GM21526 (cell line): ENCODE measurements at regions not wholly inside any gene's neighbourhood (a gene's known extent, or its start where the extent isn't known, plus 50 kb on each side); places are given as distances from the start of the nearest gene placed in this dataset.
"Not testable (repeated sequence)": the region's sequence is repeated elsewhere in the genome, so short reads cannot be mapped to it uniquely, and the experiment has no call there.

Experiments used
- ATAC-seq: cut with Tn5 transposase; IDR thresholded peaks from one replicate; pipeline ENCODE4 v1.9.1; 2021; ENCODE audit warnings: moderate library complexity; ENCODE audit not compliant: unreplicated experiment, low FRiP score

- ATAC-seq: no peak
Observed at GRCh38 chr15:35958021-35958420, 412.1 kb upstream of the DPH6 start.

- no peak for ATAC-seq
Observed at GRCh38 chr15:35958975-35959374, 413.0 kb upstream of the DPH6 start.

- no peak for ATAC-seq
Observed at GRCh38 chr15:35963326-35963725, 417.4 kb upstream of the DPH6 start.

DNA sequence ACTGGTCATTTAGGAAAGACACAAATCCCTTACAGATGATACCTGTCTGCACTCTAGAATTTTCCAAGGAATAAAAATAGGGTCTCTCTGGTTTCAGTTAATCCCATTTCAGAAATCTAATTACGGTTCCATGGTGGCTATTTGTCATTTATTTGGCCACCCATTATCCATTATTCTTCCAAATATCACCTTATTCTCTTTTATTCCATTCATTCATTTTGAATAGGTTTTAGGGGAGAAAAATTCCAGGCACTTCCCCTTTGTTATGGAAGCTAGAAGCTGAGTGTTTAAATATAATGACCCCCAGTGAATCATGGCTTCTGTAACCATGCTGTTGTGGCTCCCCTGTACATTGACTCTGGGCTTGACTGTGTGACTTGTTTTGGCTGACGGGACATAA lies 420.8 kb upstream of the DPH6 start:
- no peak for ATAC-seq

GRCh38 chr15:35967968-35968367 lies 422.0 kb upstream of the DPH6 start:
- ATAC-seq: not testable (repeated sequence)

DNA sequence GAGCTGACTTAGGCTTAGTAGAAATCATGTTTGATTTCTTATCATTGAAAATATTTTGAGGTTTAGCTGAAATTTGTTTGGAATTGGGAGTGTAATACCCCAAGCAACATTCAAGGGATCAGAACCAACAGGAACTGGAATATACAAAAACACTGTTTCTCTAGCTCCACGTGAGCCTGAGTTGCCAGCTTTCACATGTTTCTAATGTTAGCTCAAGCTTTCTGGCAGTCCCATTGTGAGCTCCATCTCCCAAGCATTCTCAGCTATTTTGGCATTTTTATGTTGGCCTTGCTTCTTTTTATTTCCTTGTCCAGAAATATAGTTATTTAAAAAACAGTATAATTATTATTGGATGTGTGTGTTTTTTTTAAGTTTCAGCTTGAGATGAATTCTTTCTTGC lies 427.1 kb upstream of the DPH6 start:
- ATAC-seq: no peak

- no peak for ATAC-seq
Observed at GRCh38 chr15:35974052-35974451, 428.1 kb upstream of the DPH6 start.

- no peak for ATAC-seq
Observed at GRCh38 chr15:35975941-35976340, 430.0 kb upstream of the DPH6 start.

GRCh38 chr15:35979608-35980007 lies 433.6 kb upstream of the DPH6 start:
- no peak for ATAC-seq

GRCh38 chr15:35980719-35981118 lies 434.8 kb upstream of the DPH6 start:
- ATAC-seq: no peak

DNA sequence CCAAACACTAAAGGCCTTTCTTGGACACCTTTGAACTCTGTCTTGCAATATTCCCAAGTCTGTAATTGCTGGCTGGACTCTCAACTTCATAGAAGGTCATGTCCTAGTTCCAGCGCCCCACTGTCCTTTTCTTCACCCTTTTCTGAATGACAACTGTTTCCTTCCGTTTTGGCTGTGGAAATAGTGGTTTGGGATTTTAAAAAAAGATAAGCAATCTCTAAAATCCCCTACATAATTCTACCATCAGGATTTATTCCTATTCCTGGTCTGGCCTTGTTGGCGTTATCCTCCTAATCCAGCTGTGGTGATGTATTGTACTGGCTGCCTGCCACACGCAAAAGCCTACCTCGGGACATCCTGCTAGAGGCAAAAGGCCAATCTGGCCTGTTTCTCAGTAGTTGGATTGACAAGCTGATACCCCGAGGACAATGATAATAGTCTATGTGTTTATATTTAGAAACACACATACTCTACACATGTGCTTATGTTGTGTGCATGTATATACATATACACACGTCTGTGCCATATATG lies 440.3 kb upstream of the DPH6 start:
- no peak for ATAC-seq

DNA sequence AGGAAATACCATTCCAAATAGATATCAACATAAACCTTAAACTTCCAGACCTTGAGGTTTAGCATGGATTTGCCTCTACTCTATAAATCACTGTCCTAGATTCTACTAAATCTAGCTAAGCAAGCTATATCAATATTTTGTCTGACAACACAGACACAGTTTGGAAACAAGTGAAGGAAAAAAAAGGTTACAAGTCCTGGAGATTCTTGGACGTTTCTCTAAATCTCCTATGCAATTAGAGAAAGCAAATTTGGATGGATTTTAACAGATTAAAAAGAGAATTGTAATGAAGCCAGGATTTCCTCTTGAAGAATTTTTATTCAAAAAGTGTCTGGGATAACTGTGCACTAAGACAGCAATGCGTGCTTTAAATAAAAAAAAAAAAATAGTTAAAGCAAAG lies 441.1 kb upstream of the DPH6 start:
- no peak for ATAC-seq

GRCh38 chr15:35991386-35991785 lies 445.4 kb upstream of the DPH6 start:
- no peak for ATAC-seq

- ATAC-seq: no peak
Observed at GRCh38 chr15:35992791-35993190, 446.8 kb upstream of the DPH6 start.

DNA sequence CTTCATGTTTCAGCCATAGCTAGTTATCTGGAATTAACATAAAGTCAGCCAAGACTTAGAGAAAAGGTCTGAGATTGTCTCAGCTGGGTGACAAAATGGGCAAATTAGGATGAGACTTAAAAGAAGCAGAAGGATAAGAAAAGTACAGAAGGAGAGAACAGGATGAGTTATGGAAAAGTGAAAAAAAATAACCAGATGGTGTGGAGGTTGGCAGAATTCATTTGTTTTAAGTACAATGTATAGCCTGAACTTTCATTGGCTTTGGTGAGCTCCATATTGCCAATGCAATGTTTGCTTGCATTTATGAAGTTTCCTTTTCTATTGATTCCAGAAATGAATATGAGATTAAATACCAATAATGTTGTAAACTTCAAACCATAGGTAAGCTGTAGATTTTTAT lies 447.2 kb upstream of the DPH6 start:
- no peak for ATAC-seq

GRCh38 chr15:35994876-35995275 lies 448.9 kb upstream of the DPH6 start:
- no peak for ATAC-seq

GRCh38 chr15:35998663-35999602 lies 453.0 kb upstream of the DPH6 start:
- no peak for ATAC-seq

DNA sequence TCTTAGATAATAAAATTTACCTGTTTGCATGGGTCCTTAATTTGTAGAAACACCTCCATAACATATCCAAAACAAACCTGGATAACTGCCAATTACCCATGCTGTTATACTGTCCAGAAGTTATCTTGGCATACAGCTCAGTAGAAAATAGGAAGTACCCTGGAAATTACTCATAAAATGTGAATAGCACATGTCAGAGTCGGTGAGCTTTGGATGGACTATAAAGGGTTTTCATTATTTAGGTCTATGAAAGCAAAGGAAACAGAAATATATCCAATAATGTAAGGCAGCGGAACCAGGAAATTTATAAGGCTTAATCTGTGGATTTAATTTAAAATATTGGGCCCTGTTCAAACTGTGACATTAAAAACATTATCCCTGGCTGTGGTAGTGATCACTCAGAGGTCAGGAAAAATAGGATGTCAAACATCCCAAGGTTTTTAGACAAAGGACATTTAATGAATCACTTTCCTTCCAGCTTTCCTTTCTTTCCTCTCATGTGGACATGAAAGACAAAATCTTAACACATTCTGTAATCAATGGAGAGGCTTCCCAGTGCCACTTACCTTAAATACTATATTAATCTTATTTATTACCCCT lies 459.0 kb upstream of the DPH6 start:
- ATAC-seq: no peak

GRCh38 chr15:36005542-36005941 lies 459.6 kb upstream of the DPH6 start:
- ATAC-seq: no peak

DNA sequence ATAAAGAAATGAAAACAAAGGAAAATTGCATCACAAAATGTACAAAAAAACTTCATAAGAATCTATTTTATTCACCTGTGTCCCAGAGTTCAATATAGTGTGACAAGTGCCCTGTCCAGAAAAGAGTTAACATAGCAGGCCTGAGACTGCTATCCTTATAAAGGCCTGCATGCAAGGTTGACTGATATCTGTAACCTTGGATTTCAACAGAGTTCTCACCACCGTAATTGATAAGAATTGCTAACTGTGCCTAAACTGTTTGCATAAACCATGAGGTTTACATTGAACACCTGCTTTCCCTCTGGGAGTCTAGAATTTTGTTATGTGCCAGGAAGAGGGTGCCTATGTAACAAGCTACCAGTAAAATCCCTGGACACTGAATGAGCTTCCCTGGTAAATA lies 461.7 kb upstream of the DPH6 start:
- ATAC-seq: no peak

GRCh38 chr15:36008719-36009118 lies 462.8 kb upstream of the DPH6 start:
- ATAC-seq: no peak
